H1 (cell line): ENCODE measurements at regions not wholly inside any gene's neighbourhood (a gene's known extent, or its start where the extent isn't known, plus 50 kb on each side); places are given as distances from the start of the nearest gene placed in this dataset.

ENCODE experiments used
- CTCF ChIA-PET: fragments of 300-600 bp; sonication (Branson Sonifier 250); formaldehyde crosslinking; loops from one replicate; lab custom pipeline; 2021; ENCODE audit not compliant: partially characterized antibody; lab: Charles Lee
- POLR2A ChIA-PET: fragments of 300-600 bp; sonication (Branson Sonifier 250); formaldehyde crosslinking; loops from one replicate; lab custom pipeline; 2021; ENCODE audit warnings: inconsistent platforms; ENCODE audit not compliant: partially characterized antibody; lab: Charles Lee
- DNase-seq, 2 experiments: peaks; one replicate each; pipeline versions ENCODE4 v3.0.0 to v3.0.0-alpha.2; 2010 to 2022; ENCODE audit warnings: low spot score in 2 of 2, low read depth in 1 of 2, mixed read lengths in 1 of 2
- FAIRE-seq: peaks from 2 replicates; lab custom pipeline; 2011; peaks lifted over from hg19 to GRCh38; lab: Jason Lieb, UNC
- H2AFZ ChIP-seq: 2 replicates; pipeline ENCODE4 v1.8.1; 2012; ENCODE audit warnings: low read length, inconsistent platforms
- H2AK5ac ChIP-seq: 2 replicates; pipeline ENCODE4 v1.6.1; 2013; ENCODE audit warnings: low read depth, low read length
- H2BK120ac ChIP-seq: replicated peaks from 2 replicates; pipeline ENCODE3; 2013; ENCODE audit warnings: low read depth, low read length, inconsistent platforms
- H2BK12ac ChIP-seq: 2 replicates; pipeline ENCODE4 v1.6.1; 2013; ENCODE audit warnings: low read depth, low read length
- H2BK15ac ChIP-seq: 2 replicates; pipeline ENCODE4 v1.6.1; 2013; ENCODE audit warnings: low read length
- H2BK20ac ChIP-seq: 2 replicates; pipeline ENCODE4 v1.6.1; 2013; ENCODE audit warnings: low read length
- H2BK5ac ChIP-seq: 2 replicates; pipeline ENCODE4 v1.6.1; 2013; ENCODE audit warnings: low read depth, low read length
- H3K14ac ChIP-seq: 2 replicates; pipeline ENCODE4 v1.6.1; 2013; ENCODE audit warnings: inconsistent platforms; ENCODE audit not compliant: insufficient read length
- H3K18ac ChIP-seq: 2 replicates; pipeline ENCODE4 v1.6.1; 2013; ENCODE audit warnings: low read length; ENCODE audit errors: extremely low read depth
- H3K23ac ChIP-seq: 2 replicates; pipeline ENCODE4 v1.6.1; 2013; ENCODE audit warnings: inconsistent platforms; ENCODE audit not compliant: insufficient read length
- H3K23me2 ChIP-seq: 2 replicates; pipeline ENCODE4 v1.6.1; 2013; ENCODE audit warnings: low read depth, low read length
- H3K27ac ChIP-seq: 2 replicates; pipeline ENCODE4 v1.6.1; 2011; ENCODE audit warnings: low read depth, low read length, inconsistent platforms
- H3K27me3 ChIP-seq, 4 experiments: replicated peaks in 1 of 4; 1 replicate in 1 of 4; 2 replicates in 3 of 4; pipeline versions ENCODE4 v1.6.1 to v1.8.1; 2011 to 2013; ENCODE audit warnings: low read length in 3 of 4, mild to moderate bottlenecking in 3 of 4, inconsistent platforms in 2 of 4, mixed read lengths in 2 of 4, moderate library complexity in 1 of 4; ENCODE audit not compliant: control insufficient read depth in 3 of 4, insufficient read depth in 3 of 4; ENCODE audit errors: extremely low read depth in 1 of 4
- H3K36me3 ChIP-seq, 4 experiments: 2 replicates each; pipeline versions ENCODE4 v1.6.1 to v1.8.1; 2011 to 2013; ENCODE audit warnings: mild to moderate bottlenecking in 4 of 4, low read length in 3 of 4, moderate library complexity in 2 of 4, control low read depth in 1 of 4, inconsistent platforms in 1 of 4; ENCODE audit not compliant: insufficient read depth in 4 of 4, control insufficient read depth in 2 of 4
- H3K4ac ChIP-seq: replicated peaks from 2 replicates; pipeline ENCODE3; 2013; ENCODE audit warnings: low read length, low read depth, mixed read lengths, inconsistent platforms; ENCODE audit not compliant: insufficient read length
- H3K4me1 ChIP-seq, 4 experiments: replicated peaks in 1 of 4; 1 replicate in 1 of 4; 2 replicates in 3 of 4; pipeline versions ENCODE4 v1.6.1 to v1.8.1; 2011 to 2013; ENCODE audit warnings: low read length in 3 of 4, inconsistent platforms in 2 of 4, mixed read lengths in 1 of 4; ENCODE audit not compliant: insufficient read depth in 4 of 4, control insufficient read depth in 3 of 4
- H3K4me2 ChIP-seq, 2 experiments: 2 replicates each; pipeline versions ENCODE4 v1.6.1 to v1.8.1; 2011 to 2013; ENCODE audit warnings: low read depth in 2 of 2, low read length in 2 of 2, control low read depth in 1 of 2, inconsistent platforms in 1 of 2, mild to moderate bottlenecking in 1 of 2; ENCODE audit not compliant: insufficient read depth in 1 of 2
- H3K4me3 ChIP-seq, 4 experiments: fragments of 200-600, 300-600 bp in 1 of 4; sonication (generic), shearing (Covaris generic), sonication (Bioruptor Twin) in 1 of 4; 2 replicates each; pipeline versions ENCODE4 v1.5.1 to v1.8.1; 2011 to 2016; ENCODE audit warnings: low read length in 4 of 4, low read depth in 3 of 4, control low read depth in 2 of 4, inconsistent platforms in 2 of 4, mild to moderate bottlenecking in 2 of 4, mixed read lengths in 1 of 4, moderate library complexity in 1 of 4; ENCODE audit not compliant: insufficient read depth in 2 of 4; ENCODE audit errors: extremely low read depth in 1 of 4
- H3K56ac ChIP-seq: replicated peaks from 2 replicates; pipeline ENCODE3; 2013; ENCODE audit warnings: low read depth, mild to moderate bottlenecking, mixed read lengths, low read length, inconsistent platforms; ENCODE audit not compliant: insufficient read length
- H3K79me1 ChIP-seq: 2 replicates; pipeline ENCODE4 v1.6.1; 2013; ENCODE audit warnings: low read depth, low read length, control low read depth
- H3K79me2 ChIP-seq, 2 experiments: 2 replicates each; pipeline versions ENCODE4 v1.6.1 to v1.8.1; 2012 to 2013; ENCODE audit warnings: low read length in 2 of 2, mild to moderate bottlenecking in 2 of 2, inconsistent platforms in 1 of 2; ENCODE audit not compliant: insufficient read depth in 2 of 2, control insufficient read depth in 1 of 2
- H3K9ac ChIP-seq, 4 experiments: replicated peaks in 1 of 4; 1 replicate in 1 of 4; 2 replicates in 3 of 4; pipeline versions ENCODE4 v1.6.1 to v1.8.1; 2011 to 2013; ENCODE audit warnings: low read depth in 3 of 4, low read length in 3 of 4, control low read depth in 2 of 4, mild to moderate bottlenecking in 2 of 4, moderate library complexity in 2 of 4, inconsistent platforms in 1 of 4; ENCODE audit errors: extremely low read depth in 1 of 4
- H3K9me3 ChIP-seq, 2 experiments: 2 replicates each; pipeline versions ENCODE4 v1.6.1 to v1.8.1; 2012 to 2013; ENCODE audit warnings: mild to moderate bottlenecking in 2 of 2, moderate library complexity in 2 of 2, control low read depth in 1 of 2, inconsistent platforms in 1 of 2, low read depth in 1 of 2, low read length in 1 of 2, mixed read lengths in 1 of 2; ENCODE audit not compliant: insufficient read depth in 2 of 2
- H4K20me1 ChIP-seq, 2 experiments: replicated peaks in 1 of 2; 2 replicates each; pipeline versions ENCODE3 to v1.8.1; 2011 to 2013; ENCODE audit warnings: inconsistent platforms in 2 of 2, low read length in 2 of 2, mild to moderate bottlenecking in 1 of 2; ENCODE audit not compliant: insufficient read depth in 2 of 2, control insufficient read depth in 1 of 2
- H4K5ac ChIP-seq: 2 replicates; pipeline ENCODE4 v1.6.1; 2013; ENCODE audit warnings: low read length, low read depth, mixed read lengths, inconsistent platforms; ENCODE audit not compliant: insufficient read length
- H4K8ac ChIP-seq: 2 replicates; pipeline ENCODE4 v1.8.0; 2013; ENCODE audit warnings: mild to moderate bottlenecking, moderate library complexity, low read length, inconsistent platforms; ENCODE audit not compliant: insufficient read depth; ENCODE audit errors: extremely low read depth
- H4K91ac ChIP-seq: replicated peaks from 2 replicates; pipeline ENCODE3; 2013; ENCODE audit warnings: low read length, mixed read lengths, inconsistent platforms; ENCODE audit not compliant: insufficient read length
- ASH2L ChIP-seq: fragments of 200-600, 300-600 bp; sonication (generic); IDR thresholded peaks from one replicate; pipeline ENCODE4 v1.7.1; 2017; ENCODE audit warnings: low read length
- CTBP2 ChIP-seq: IDR thresholded peaks from 2 replicates; pipeline ENCODE4 v1.7.0; 2011; ENCODE audit warnings: borderline replicate concordance, mild to moderate bottlenecking, moderate library complexity, mixed read lengths, low read length; ENCODE audit not compliant: insufficient read depth, insufficient read length
- EGR1 ChIP-seq: IDR thresholded peaks from 2 replicates; pipeline ENCODE4 v1.6.1; 2011; ENCODE audit warnings: low read depth, low read length, borderline replicate concordance
- FOSL1 ChIP-seq: IDR thresholded peaks from 2 replicates; pipeline ENCODE4 v1.6.1; 2011; ENCODE audit warnings: mild to moderate bottlenecking, low read depth, low read length, moderate library complexity; ENCODE audit not compliant: insufficient read depth
- JUND ChIP-seq: IDR thresholded peaks from 2 replicates; pipeline ENCODE4 v1.6.1; 2011; ENCODE audit warnings: mild to moderate bottlenecking, improper control_type of control experiment, low read length
- MAX ChIP-seq: IDR thresholded peaks from 2 replicates; pipeline ENCODE4 v1.6.1; 2012; ENCODE audit warnings: inconsistent platforms
- POLR2AphosphoS5 ChIP-seq: IDR thresholded peaks from 2 replicates; pipeline ENCODE4 v1.6.1; 2011; ENCODE audit warnings: low read depth, low read length
- RXRA ChIP-seq: IDR thresholded peaks from 2 replicates; pipeline ENCODE4 v1.6.1; 2011; ENCODE audit warnings: low read depth, mild to moderate bottlenecking, low read length, moderate library complexity; ENCODE audit not compliant: insufficient read depth
- SP1 ChIP-seq: IDR thresholded peaks from 2 replicates; pipeline ENCODE4 v1.6.1; 2011; ENCODE audit warnings: low read depth, low read length
- SUZ12 ChIP-seq: fragments of 200-600 bp; sonication (generic); IDR thresholded peaks from 2 replicates; pipeline ENCODE4 v1.6.1; 2012; ENCODE audit warnings: mild to moderate bottlenecking, inconsistent platforms, low read length, moderate library complexity, mixed read lengths
- TAF7 ChIP-seq: optimal IDR thresholded peaks from 2 replicates; pipeline ENCODE3; 2011; ENCODE audit warnings: low read depth, mild to moderate bottlenecking, inconsistent platforms, low read length, moderate library complexity, borderline replicate concordance
- TCF12 ChIP-seq: IDR thresholded peaks from 2 replicates; pipeline ENCODE4 v1.6.1; 2011; ENCODE audit warnings: low read depth, mild to moderate bottlenecking, low read length
- YY1 ChIP-seq: IDR thresholded peaks from 2 replicates; pipeline ENCODE4 v1.6.1; 2011; ENCODE audit warnings: low read depth, mild to moderate bottlenecking, low read length
- WGBS, 2 experiments: shearing (Covaris generic) in 1 of 2; methylation state at CpG; one replicate each; pipeline versions ENCODE4 v1.1.6 to v1.1.7; 2013 to 2015; ENCODE audit warnings: low lambda C conversion rate in 2 of 2, mixed read lengths in 2 of 2, inconsistent platforms in 1 of 2, low coverage in 1 of 2, missing lambda C conversion rate in 1 of 2; ENCODE audit not compliant: insufficient replicate concordance in 2 of 2, insufficient coverage in 1 of 2, insufficient read length in 1 of 2; ENCODE audit errors: extremely low coverage in 1 of 2, missing lambda C conversion rate in 1 of 2; 5-methylcytosine and 5-hydroxymethylcytosine counted together

DNA sequence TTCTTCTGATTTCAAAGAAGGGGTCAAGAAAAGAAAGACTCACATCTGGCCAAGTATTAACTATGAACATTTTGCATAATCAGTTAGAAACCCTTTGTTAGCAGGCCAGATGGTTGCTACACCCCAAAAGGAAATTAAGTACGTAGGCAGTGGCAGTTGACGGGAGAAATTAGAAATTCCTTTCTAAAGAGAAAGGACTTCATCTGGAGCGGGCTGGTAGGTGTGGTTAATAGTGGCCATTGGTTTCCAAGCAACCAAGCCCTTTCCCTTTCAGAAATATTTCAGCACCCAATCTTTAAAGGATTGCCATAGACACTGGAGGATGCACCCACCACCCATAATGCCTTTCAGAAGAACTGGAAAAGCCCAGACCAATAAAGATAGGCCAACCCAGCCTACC, 235.7 kb upstream of the LDB2 start:
- no peak overlapping the region for H2BK20ac ChIP-seq
- H2BK120ac ChIP-seq = no peak overlapping the region
- H2BK12ac ChIP-seq = no peak overlapping the region
- no peak overlapping the region for H3K4ac ChIP-seq
- no peak overlapping the region for H2BK5ac ChIP-seq
- no peaks in the 10 kb centered on the region for H3K79me1 ChIP-seq
- DNase-seq = no peak
- H4K91ac ChIP-seq = no peak overlapping the region
- CTCF ChIA-PET = no interaction called here
- no peak overlapping the region for H3K14ac ChIP-seq
- H3K27ac ChIP-seq = no peak overlapping the region
- no peak overlapping the region for H3K56ac ChIP-seq
- H3K27me3 ChIP-seq = no peaks in the 10 kb centered on the region
- H4K20me1 ChIP-seq = no peaks in the 10 kb centered on the region
- no peak overlapping the region for H4K5ac ChIP-seq
- no peak for TF ChIP-seq FOSL1
- TF ChIP-seq ASH2L = no peak
- no peak for TF ChIP-seq RXRA
- no peak for TF ChIP-seq EGR1
- TF ChIP-seq TAF7 = no peak
- no peak for TF ChIP-seq CTBP2
- TF ChIP-seq MAX = no peak
- TF ChIP-seq TCF12 = no peak
- no peak for TF ChIP-seq POLR2AphosphoS5
- no peak for TF ChIP-seq SUZ12
- no peak for TF ChIP-seq YY1
- no peak for TF ChIP-seq SP1
- TF ChIP-seq JUND = no peak
- TF ChIP-seq, all 59 proteins: peak for 0
- H3K9ac ChIP-seq = no peak overlapping the region
- no peak overlapping the region for H3K18ac ChIP-seq
- no peak overlapping the region for H3K4me2 ChIP-seq
- H2BK15ac ChIP-seq = no peak overlapping the region
- no peak overlapping the region for H4K8ac ChIP-seq
- no peaks in the 10 kb centered on the region for H3K79me2 ChIP-seq
- FAIRE-seq = no peak
- H3K36me3 ChIP-seq = no peaks in the 10 kb centered on the region
- H3K9me3 ChIP-seq = peaks cover 0 to 3% of the 10 kb centered on the region in 2 experiments; a peak in 1 of 4 replicates
- no peaks in the 10 kb centered on the region for H3K23me2 ChIP-seq
- POLR2A ChIA-PET = no interaction called here
- 91% methylated on average over 3 of the region's 3 CpGs; no CpG with 5 or more reads in 1 of the 2 experiments for WGBS, 2 experiments
- no peak overlapping the region for H2AK5ac ChIP-seq
- no peak overlapping the region for H3K4me3 ChIP-seq
- H3K23ac ChIP-seq = no peak overlapping the region
- H2AFZ ChIP-seq = no peak overlapping the region
- peaks cover 0 to under 1% (median 0%) of the 10 kb centered on the region in 4 experiments; a peak in 1 of 7 replicates for H3K4me1 ChIP-seq
